Neutrophil (primary cell): ENCODE measurements at regions not wholly inside any gene's neighbourhood (a gene's known extent, or its start where the extent isn't known, plus 50 kb on each side); places are given as distances from the start of the nearest gene placed in this dataset.

Experiments
- H3K27ac ChIP-seq: fragments of 200-600 bp; sonication (generic); 2 replicates; pipeline ENCODE4 v1.5.1; 2016; ENCODE audit warnings: mild to moderate bottlenecking, moderate library complexity
- H3K27me3 ChIP-seq: fragments of 200-600 bp; sonication (generic); 2 replicates; pipeline ENCODE4 v1.6.0; 2016; ENCODE audit warnings: mild to moderate bottlenecking
- H3K36me3 ChIP-seq: fragments of 200-600 bp; sonication (generic); 2 replicates; pipeline ENCODE4 v1.5.1; 2017
- H3K4me1 ChIP-seq, 2 experiments: fragments of 200-600 bp in 1 of 2; sonication (generic) in 1 of 2; 1 replicate in 1 of 2; 2 replicates in 1 of 2; pipeline versions ENCODE4 v1.5.1 to v1.6.1; 2013 to 2016; ENCODE audit warnings: low read depth in 1 of 2, low read length in 1 of 2, mild to moderate bottlenecking in 1 of 2, moderate library complexity in 1 of 2; ENCODE audit not compliant: control insufficient read depth in 1 of 2, insufficient read depth in 1 of 2
- H3K4me3 ChIP-seq, 2 experiments: fragments of 200-600 bp in 1 of 2; sonication (generic) in 1 of 2; 1 replicate in 1 of 2; 2 replicates in 1 of 2; pipeline ENCODE4 v1.5.1; 2013 to 2016; ENCODE audit warnings: low read depth in 1 of 2, low read length in 1 of 2, mild to moderate bottlenecking in 1 of 2, moderate library complexity in 1 of 2
- H3K9me3 ChIP-seq: fragments of 200-600 bp; sonication (generic); 2 replicates; pipeline ENCODE4 v1.5.1; 2016
- TF ChIP-seq, protein P1 (sequence below): fragments of 200-600 bp; sonication (generic); IDR thresholded peaks from 2 replicates; pipeline ENCODE4 v1.5.1; 2016; ENCODE audit warnings: antibody characterized with exemption

DNA sequence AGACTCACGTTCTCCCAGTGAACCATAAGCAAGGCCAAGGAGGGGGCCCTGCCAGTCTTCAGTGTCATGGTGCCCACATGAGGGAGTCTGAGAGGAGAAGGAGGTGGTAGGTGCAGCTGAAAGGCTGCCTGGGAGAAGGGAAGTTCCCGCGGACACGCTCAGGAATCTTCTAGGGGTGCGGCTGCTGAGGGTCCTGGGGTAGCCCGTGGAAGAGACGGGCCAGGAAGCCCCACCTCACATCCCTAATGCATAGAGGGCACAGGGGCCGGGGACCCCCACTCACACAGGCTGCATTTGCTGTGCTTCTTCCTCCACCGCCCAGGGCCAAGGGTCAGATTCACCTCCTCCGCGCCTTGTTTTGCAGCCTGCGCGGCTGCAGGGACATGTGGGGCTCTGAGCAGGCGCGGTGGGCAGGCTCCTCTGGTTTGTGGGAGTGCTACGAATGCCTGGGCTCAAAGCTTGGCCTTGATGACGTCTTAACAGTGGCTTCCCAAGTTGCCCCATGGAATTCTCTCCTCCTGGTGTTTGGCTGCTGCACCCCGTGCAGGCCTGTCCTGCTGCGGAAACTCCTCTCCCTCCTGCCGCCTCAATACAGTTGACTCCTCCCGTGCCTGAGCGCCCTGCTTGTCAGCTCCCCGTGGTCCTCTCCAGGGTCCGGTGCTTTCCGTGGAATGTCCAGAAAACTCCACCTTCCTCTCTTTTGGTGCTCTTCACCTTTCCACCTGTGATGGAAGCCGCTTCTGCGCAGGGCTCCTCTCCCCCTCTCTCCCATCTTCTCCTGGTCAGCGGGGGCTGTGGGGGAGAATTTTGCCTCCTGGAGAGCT, 95.7 kb downstream of the VAPA start:
- TF ChIP-seq, protein P1, sequence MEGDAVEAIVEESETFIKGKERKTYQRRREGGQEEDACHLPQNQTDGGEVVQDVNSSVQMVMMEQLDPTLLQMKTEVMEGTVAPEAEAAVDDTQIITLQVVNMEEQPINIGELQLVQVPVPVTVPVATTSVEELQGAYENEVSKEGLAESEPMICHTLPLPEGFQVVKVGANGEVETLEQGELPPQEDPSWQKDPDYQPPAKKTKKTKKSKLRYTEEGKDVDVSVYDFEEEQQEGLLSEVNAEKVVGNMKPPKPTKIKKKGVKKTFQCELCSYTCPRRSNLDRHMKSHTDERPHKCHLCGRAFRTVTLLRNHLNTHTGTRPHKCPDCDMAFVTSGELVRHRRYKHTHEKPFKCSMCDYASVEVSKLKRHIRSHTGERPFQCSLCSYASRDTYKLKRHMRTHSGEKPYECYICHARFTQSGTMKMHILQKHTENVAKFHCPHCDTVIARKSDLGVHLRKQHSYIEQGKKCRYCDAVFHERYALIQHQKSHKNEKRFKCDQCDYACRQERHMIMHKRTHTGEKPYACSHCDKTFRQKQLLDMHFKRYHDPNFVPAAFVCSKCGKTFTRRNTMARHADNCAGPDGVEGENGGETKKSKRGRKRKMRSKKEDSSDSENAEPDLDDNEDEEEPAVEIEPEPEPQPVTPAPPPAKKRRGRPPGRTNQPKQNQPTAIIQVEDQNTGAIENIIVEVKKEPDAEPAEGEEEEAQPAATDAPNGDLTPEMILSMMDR = no peak
- Histone ChIP-seq H3K36me3 (no peaks in the 10 kb centered on the region), H3K27me3 (no peaks in the 10 kb centered on the region), H3K9me3 (no peaks in the 10 kb centered on the region), H3K4me1 (peaks cover 18% of the 10 kb centered on the region in 2 experiments), H3K4me3 (no peak overlapping the region), H3K27ac (no peak overlapping the region)

DNA sequence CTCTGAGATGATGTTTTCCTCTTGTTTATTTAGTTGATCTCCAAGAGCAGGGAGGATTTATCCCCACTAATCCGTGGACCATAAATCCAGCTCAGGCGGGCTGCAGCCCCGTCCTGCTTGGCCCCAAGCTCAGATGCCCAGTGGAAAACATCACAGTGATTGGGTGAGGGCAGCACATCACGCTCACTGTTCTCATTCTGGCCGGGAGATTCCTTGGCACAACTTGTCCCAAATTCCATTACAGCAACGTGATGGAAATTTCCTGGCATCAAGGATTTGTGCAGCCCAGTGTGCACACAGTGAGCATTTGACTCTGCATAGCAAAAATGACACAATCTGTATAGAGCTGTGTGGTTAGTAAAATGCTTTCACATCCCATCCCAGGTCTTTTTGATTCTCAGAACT, 96.8 kb downstream of the VAPA start:
- Histone ChIP-seq H3K27ac (no peak overlapping the region), H3K27me3 (no peaks in the 10 kb centered on the region), H3K4me3 (no peak overlapping the region), H3K9me3 (no peaks in the 10 kb centered on the region), H3K36me3 (no peaks in the 10 kb centered on the region), H3K4me1 (peaks cover 12% of the 10 kb centered on the region in 2 experiments)
- TF ChIP-seq, protein P1 = no peak

DNA sequence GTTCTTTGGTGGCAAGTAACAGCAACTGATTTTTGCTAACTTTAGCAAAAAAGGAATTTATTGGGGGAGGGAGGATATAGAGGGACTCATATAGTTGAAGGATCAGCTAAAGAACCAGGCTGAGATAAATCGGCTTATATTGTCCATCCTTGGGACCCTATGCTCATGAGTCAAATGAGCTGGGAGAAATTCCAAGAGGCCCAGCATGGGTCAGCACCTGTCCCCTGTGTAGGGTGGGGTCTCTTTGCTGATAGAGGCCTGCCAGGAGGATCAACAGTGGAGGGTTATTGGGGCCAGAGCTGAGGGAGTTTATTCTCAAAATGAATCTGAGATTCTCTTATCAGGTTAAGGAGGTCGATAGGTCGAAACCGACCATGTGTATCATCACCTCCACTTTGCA, 97.2 kb downstream of the VAPA start:
- no peak overlapping the region for H3K4me3 ChIP-seq
- TF ChIP-seq, protein P1 = no peak
- H3K4me1 ChIP-seq = peaks cover 11 to 12% of the 10 kb centered on the region in 2 experiments

DNA sequence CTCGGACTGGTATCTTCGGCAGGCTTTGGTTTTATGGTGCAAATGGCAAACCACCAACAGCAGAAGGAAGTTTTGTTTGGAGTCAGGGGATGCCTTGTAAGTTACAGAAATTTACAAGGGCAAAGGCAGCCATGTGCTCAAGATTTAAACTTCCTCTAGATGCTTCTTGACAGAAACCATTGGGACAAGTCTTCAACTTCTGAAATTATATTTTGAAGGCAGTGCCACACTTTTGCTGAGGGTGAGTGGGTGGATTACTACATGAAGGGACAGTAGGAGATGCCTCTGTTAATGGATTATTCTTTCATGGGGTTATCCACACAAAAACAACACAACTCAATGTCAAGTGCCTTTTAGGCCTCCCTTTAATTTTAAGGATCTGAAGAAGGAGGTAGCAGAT, 97.9 kb downstream of the VAPA start:
- H3K9me3 ChIP-seq = no peaks in the 10 kb centered on the region
- H3K27me3 ChIP-seq = no peaks in the 10 kb centered on the region
- H3K36me3 ChIP-seq = no peaks in the 10 kb centered on the region
- peaks cover 11 to 12% of the 10 kb centered on the region in 2 experiments for H3K4me1 ChIP-seq
- TF ChIP-seq, protein P1 = no peak
- no peak overlapping the region for H3K27ac ChIP-seq
- no peak overlapping the region for H3K4me3 ChIP-seq

More for the DNA sequence above, 97.2 kb downstream of the VAPA start:
- H3K27me3 ChIP-seq = no peaks in the 10 kb centered on the region
- no peak overlapping the region for H3K27ac ChIP-seq
- H3K9me3 ChIP-seq = no peaks in the 10 kb centered on the region
- H3K36me3 ChIP-seq = no peaks in the 10 kb centered on the region

DNA sequence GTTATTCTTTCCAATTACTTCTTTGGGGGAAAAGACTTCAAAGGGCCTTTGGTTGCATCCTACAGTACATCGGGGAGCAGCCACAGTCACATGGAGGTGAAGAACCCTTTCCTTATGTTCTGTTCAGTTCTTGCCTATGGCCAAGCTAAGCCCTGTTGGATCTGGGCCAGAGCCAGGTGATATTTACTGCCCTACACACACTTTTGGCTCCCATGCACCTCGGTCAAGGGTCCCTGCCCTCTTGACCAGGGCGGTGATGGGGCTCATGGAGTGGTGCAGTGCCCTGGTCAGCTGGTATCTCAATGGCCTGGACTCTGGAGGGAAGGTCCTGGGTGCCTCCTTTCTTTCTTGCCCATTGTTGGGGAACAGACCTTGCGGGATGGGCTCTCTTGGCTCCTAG, 98.7 kb downstream of the VAPA start:
- no peaks in the 10 kb centered on the region for H3K27me3 ChIP-seq
- no peaks in the 10 kb centered on the region for H3K9me3 ChIP-seq
- TF ChIP-seq, protein P1 = no peak
- no peaks in the 10 kb centered on the region for H3K36me3 ChIP-seq
- no peak overlapping the region for H3K4me3 ChIP-seq
- H3K27ac ChIP-seq = no peak overlapping the region
- peaks cover 18% of the 10 kb centered on the region in 2 experiments for H3K4me1 ChIP-seq
